Neural cell (in vitro differentiated cells): ENCODE measurements at regions not wholly inside any gene's neighbourhood (a gene's known extent, or its start where the extent isn't known, plus 50 kb on each side); places are given as distances from the start of the nearest gene placed in this dataset.

Experiments used
- EP300 ChIP-seq: fragments of 450-650 bp; conservative IDR thresholded peaks from 2 replicates; pipeline ENCODE4 v1.6.1; 2014; ENCODE audit warnings: antibody characterized with exemption, mild to moderate bottlenecking, moderate library complexity; ENCODE audit not compliant: poor library complexity, severe bottlenecking
- EZH2 ChIP-seq: fragments of 200-600, 300-800 bp; shearing (Covaris generic), sonication (generic); IDR thresholded peaks from 2 replicates; pipeline ENCODE4 v1.6.1; 2014; ENCODE audit warnings: antibody characterized with exemption, low read length, borderline replicate concordance, mild to moderate bottlenecking; ENCODE audit not compliant: insufficient read depth, poor library complexity, severe bottlenecking
- MXI1 ChIP-seq: fragments of 450-650 bp; conservative IDR thresholded peaks from 2 replicates; pipeline ENCODE4 v1.6.1; 2014; ENCODE audit warnings: antibody characterized with exemption, mild to moderate bottlenecking; ENCODE audit not compliant: poor library complexity, severe bottlenecking
- POLR2AphosphoS5 ChIP-seq: IDR thresholded peaks from 2 replicates; pipeline ENCODE4 v1.6.1; 2012
- RAD21 ChIP-seq: fragments of 450-650 bp; conservative IDR thresholded peaks from 2 replicates; pipeline ENCODE4 v1.6.1; 2014; ENCODE audit warnings: antibody characterized with exemption, mild to moderate bottlenecking, moderate library complexity
- SMC3 ChIP-seq: fragments of 450-650 bp; conservative IDR thresholded peaks from 2 replicates; pipeline ENCODE4 v1.6.1; 2014; ENCODE audit warnings: antibody characterized with exemption, mild to moderate bottlenecking, moderate library complexity; ENCODE audit not compliant: poor library complexity
- TAF1 ChIP-seq: IDR thresholded peaks from 2 replicates; pipeline ENCODE4 v1.6.1; 2012; ENCODE audit warnings: low read depth
- TF ChIP-seq, protein P1 (sequence below): fragments of 450-650 bp; IDR thresholded peaks from 2 replicates; pipeline ENCODE4 v1.5.1; 2014; ENCODE audit warnings: antibody characterized with exemption, mild to moderate bottlenecking, moderate library complexity; ENCODE audit not compliant: poor library complexity, severe bottlenecking
- TF ChIP-seq, protein P2 (sequence below): IDR thresholded peaks from 2 replicates; pipeline ENCODE4 v1.6.1; 2012; ENCODE audit warnings: borderline replicate concordance

DNA sequence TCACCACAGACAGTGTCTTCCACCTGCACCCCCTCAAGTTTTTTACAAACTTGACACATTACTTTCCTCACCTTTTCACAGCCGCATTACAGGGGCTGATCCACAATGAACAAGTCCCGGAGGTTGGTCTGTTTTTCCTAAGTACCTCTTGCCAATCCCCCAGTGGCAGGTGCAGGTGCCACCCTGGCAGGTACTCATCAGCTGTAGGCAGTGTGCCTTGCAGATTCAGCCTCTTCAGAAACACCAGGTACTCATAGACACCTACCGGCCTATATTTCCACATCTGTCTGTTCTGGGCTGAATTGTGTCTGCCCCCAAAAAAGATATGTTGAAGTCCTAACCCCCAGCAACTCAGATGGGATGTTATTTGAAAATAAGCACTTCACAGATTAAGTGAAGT, 81.4 kb upstream of the CNIH3 start:
- TF ChIP-seq, protein P1, sequence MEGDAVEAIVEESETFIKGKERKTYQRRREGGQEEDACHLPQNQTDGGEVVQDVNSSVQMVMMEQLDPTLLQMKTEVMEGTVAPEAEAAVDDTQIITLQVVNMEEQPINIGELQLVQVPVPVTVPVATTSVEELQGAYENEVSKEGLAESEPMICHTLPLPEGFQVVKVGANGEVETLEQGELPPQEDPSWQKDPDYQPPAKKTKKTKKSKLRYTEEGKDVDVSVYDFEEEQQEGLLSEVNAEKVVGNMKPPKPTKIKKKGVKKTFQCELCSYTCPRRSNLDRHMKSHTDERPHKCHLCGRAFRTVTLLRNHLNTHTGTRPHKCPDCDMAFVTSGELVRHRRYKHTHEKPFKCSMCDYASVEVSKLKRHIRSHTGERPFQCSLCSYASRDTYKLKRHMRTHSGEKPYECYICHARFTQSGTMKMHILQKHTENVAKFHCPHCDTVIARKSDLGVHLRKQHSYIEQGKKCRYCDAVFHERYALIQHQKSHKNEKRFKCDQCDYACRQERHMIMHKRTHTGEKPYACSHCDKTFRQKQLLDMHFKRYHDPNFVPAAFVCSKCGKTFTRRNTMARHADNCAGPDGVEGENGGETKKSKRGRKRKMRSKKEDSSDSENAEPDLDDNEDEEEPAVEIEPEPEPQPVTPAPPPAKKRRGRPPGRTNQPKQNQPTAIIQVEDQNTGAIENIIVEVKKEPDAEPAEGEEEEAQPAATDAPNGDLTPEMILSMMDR: no peak
- TF ChIP-seq POLR2AphosphoS5: no peak
- no peak for TF ChIP-seq EZH2
- TF ChIP-seq SMC3: no peak
- no peak for TF ChIP-seq EP300
- no peak for TF ChIP-seq RAD21
- TF ChIP-seq TAF1: no peak
- TF ChIP-seq, protein P2, sequence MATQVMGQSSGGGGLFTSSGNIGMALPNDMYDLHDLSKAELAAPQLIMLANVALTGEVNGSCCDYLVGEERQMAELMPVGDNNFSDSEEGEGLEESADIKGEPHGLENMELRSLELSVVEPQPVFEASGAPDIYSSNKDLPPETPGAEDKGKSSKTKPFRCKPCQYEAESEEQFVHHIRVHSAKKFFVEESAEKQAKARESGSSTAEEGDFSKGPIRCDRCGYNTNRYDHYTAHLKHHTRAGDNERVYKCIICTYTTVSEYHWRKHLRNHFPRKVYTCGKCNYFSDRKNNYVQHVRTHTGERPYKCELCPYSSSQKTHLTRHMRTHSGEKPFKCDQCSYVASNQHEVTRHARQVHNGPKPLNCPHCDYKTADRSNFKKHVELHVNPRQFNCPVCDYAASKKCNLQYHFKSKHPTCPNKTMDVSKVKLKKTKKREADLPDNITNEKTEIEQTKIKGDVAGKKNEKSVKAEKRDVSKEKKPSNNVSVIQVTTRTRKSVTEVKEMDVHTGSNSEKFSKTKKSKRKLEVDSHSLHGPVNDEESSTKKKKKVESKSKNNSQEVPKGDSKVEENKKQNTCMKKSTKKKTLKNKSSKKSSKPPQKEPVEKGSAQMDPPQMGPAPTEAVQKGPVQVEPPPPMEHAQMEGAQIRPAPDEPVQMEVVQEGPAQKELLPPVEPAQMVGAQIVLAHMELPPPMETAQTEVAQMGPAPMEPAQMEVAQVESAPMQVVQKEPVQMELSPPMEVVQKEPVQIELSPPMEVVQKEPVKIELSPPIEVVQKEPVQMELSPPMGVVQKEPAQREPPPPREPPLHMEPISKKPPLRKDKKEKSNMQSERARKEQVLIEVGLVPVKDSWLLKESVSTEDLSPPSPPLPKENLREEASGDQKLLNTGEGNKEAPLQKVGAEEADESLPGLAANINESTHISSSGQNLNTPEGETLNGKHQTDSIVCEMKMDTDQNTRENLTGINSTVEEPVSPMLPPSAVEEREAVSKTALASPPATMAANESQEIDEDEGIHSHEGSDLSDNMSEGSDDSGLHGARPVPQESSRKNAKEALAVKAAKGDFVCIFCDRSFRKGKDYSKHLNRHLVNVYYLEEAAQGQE: no peak
- TF ChIP-seq MXI1: no peak
